MM.1S (cell line): ENCODE measurements at regions not wholly inside any gene's neighbourhood (a gene's known extent, or its start where the extent isn't known, plus 50 kb on each side); places are given as distances from the start of the nearest gene placed in this dataset.

Source experiments
- DNase-seq: peaks from one replicate; pipeline ENCODE4 v3.0.0-alpha.2; 2015
- H2AFZ ChIP-seq: fragments of 300-600 bp; sonication (generic); 2 replicates; pipeline ENCODE4 v1.6.0; 2016; ENCODE audit warnings: antibody characterized with exemption, low read length
- H3F3A ChIP-seq: fragments of 300-600 bp; sonication (generic); 2 replicates; pipeline ENCODE4 v1.6.1; 2016; ENCODE audit warnings: mild to moderate bottlenecking, antibody characterized with exemption, low read length, moderate library complexity, mixed read lengths; ENCODE audit not compliant: insufficient read depth
- H3K27ac ChIP-seq: fragments of 300-600 bp; sonication (generic); 2 replicates; pipeline ENCODE4 v1.5.1; 2016; ENCODE audit warnings: mild to moderate bottlenecking, low read length
- H3K27me3 ChIP-seq: fragments of 300-600 bp; sonication (generic); replicated peaks from 2 replicates; pipeline ENCODE4 v1.6.0; 2016; ENCODE audit warnings: low read length; ENCODE audit not compliant: insufficient read depth
- H3K36me3 ChIP-seq: fragments of 300-600 bp; sonication (generic); replicated peaks from 2 replicates; pipeline ENCODE4 v1.6.1; 2016; ENCODE audit warnings: mild to moderate bottlenecking, low read length, mixed read lengths; ENCODE audit not compliant: insufficient read depth
- H3K4me1 ChIP-seq: fragments of 300-600 bp; sonication (generic); 2 replicates; pipeline ENCODE4 v1.6.1; 2016; ENCODE audit warnings: low read length, mixed read lengths
- H3K4me2 ChIP-seq: fragments of 300-600 bp; sonication (generic); 2 replicates; pipeline ENCODE4 v1.6.0; 2016; ENCODE audit warnings: low read depth, low read length
- H3K4me3 ChIP-seq: fragments of 300-600 bp; sonication (generic); 2 replicates; pipeline ENCODE4 v1.5.1; 2016; ENCODE audit warnings: low read length, mixed read lengths
- H3K79me2 ChIP-seq: fragments of 300-600 bp; sonication (generic); 2 replicates; pipeline ENCODE4 v1.6.1; 2016; ENCODE audit warnings: mixed run types, low read length, mixed read lengths
- H3K9ac ChIP-seq: fragments of 300-600 bp; sonication (generic); 2 replicates; pipeline ENCODE4 v1.6.1; 2016; ENCODE audit warnings: low read length, mixed read lengths
- H3K9me2 ChIP-seq: fragments of 300-600 bp; sonication (generic); replicated peaks from 2 replicates; pipeline ENCODE4 v1.6.1; 2016; ENCODE audit warnings: mild to moderate bottlenecking, low read length, mixed read lengths; ENCODE audit not compliant: insufficient read depth
- H3K9me3 ChIP-seq: fragments of 300-600 bp; sonication (generic); replicated peaks from 2 replicates; pipeline ENCODE4 v1.6.1; 2016; ENCODE audit warnings: mild to moderate bottlenecking, low read length, mixed read lengths; ENCODE audit not compliant: insufficient read depth
- H4K20me1 ChIP-seq: fragments of 300-600 bp; sonication (generic); 2 replicates; pipeline ENCODE4 v1.6.1; 2016; ENCODE audit warnings: mild to moderate bottlenecking, low read length, moderate library complexity, mixed read lengths; ENCODE audit not compliant: insufficient read depth
- EZH2 ChIP-seq: fragments of 300-600 bp; sonication (generic); optimal IDR thresholded peaks from 2 replicates; pipeline ENCODE3; 2017; ENCODE audit warnings: low read depth, mild to moderate bottlenecking, antibody characterized with exemption, low read length, mixed read lengths
- EZH2phosphoT487 ChIP-seq: fragments of 300-600 bp; sonication (generic); IDR thresholded peaks from 2 replicates; pipeline ENCODE4 v1.6.1; 2018; ENCODE audit warnings: antibody characterized with exemption, low read length
- TF ChIP-seq, protein P1 (sequence below): fragments of 300-600 bp; sonication (generic); IDR thresholded peaks from 2 replicates; pipeline ENCODE4 v1.5.1; 2016; ENCODE audit warnings: antibody characterized with exemption, low read length, mixed read lengths

DNA sequence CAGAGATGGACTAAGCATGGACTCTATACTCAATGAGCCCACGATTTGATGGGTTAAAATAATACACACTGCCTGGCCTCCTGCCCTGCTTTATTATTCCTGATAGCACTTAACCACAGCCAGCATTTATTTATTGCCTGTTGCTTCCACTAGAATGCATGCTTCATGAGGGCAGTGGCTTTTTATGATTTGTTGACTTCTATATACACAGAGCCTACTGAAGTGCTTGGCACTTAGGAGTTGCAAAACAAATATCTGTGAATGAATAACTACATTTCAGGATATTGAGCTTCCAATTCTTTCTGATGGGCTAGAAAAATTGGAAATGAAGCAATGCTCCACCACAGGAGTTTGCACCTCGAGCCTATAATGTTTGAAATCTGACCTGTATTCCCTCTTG lies 513.6 kb upstream of the ZMIZ1 start:
- Histone ChIP-seq H3K4me3 (no peak overlapping the region), H3K27me3 (no peaks in the 10 kb centered on the region), H3F3A (no peaks in the 10 kb centered on the region), H3K27ac (no peak overlapping the region), H3K4me2 (no peak overlapping the region), H3K9ac (no peak overlapping the region), H3K9me3 (no peaks in the 10 kb centered on the region), H3K9me2 (no peaks in the 10 kb centered on the region), H3K36me3 (no peaks in the 10 kb centered on the region), H3K79me2 (no peaks in the 10 kb centered on the region), H2AFZ (no peak overlapping the region), H4K20me1 (no peaks in the 10 kb centered on the region), H3K4me1 (no peaks in the 10 kb centered on the region)
- DNase-seq = no peak
- TF ChIP-seq, protein P1, sequence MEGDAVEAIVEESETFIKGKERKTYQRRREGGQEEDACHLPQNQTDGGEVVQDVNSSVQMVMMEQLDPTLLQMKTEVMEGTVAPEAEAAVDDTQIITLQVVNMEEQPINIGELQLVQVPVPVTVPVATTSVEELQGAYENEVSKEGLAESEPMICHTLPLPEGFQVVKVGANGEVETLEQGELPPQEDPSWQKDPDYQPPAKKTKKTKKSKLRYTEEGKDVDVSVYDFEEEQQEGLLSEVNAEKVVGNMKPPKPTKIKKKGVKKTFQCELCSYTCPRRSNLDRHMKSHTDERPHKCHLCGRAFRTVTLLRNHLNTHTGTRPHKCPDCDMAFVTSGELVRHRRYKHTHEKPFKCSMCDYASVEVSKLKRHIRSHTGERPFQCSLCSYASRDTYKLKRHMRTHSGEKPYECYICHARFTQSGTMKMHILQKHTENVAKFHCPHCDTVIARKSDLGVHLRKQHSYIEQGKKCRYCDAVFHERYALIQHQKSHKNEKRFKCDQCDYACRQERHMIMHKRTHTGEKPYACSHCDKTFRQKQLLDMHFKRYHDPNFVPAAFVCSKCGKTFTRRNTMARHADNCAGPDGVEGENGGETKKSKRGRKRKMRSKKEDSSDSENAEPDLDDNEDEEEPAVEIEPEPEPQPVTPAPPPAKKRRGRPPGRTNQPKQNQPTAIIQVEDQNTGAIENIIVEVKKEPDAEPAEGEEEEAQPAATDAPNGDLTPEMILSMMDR = no peak
- TF ChIP-seq EZH2 = no peak
- no peak for TF ChIP-seq EZH2phosphoT487

DNA sequence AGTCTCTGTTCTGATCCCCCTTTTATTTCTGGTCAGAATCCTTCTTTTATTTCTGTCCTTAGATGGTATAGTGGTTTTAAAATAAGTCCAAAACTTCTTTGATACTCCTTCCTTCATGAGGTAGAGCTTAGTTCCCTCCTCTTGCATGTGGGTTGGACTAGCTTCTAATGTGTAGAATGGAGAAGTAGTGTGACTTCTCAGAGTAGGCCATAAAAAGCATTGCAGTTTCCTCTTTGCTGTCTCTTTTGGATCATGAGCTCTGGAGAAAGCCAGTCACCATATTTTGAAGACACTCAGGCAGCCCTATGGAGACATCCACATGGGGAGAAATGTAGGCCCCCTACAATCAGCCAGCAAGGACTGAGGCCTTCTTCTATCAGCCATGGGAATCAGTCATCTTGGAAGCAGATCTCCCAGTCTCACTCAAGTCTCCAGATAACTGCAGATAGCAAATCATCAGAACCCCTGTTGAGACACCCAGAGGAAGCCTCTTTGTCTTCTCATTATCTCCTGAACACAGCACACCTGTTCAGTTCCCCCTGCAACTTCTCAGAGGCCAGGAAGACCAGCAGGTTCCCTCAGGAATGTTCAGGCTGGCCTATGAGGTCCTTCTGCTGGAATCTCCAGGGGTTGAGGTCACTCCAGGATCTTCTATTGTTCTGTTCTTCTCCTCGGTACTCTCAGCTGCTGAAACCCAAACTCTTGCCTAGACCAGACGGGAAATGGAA lies 511.9 kb upstream of the ZMIZ1 start:
- no peaks in the 10 kb centered on the region for H3K9me2 ChIP-seq
- H3K4me1 ChIP-seq = no peaks in the 10 kb centered on the region
- no peaks in the 10 kb centered on the region for H3K27me3 ChIP-seq
- no peaks in the 10 kb centered on the region for H4K20me1 ChIP-seq
- DNase-seq = no peak
- H2AFZ ChIP-seq = no peak overlapping the region
- no peak overlapping the region for H3K27ac ChIP-seq
- no peak overlapping the region for H3K4me2 ChIP-seq
- no peaks in the 10 kb centered on the region for H3K36me3 ChIP-seq
- H3F3A ChIP-seq = no peaks in the 10 kb centered on the region
- no peak overlapping the region for H3K9ac ChIP-seq
- no peak for TF ChIP-seq EZH2phosphoT487
- TF ChIP-seq, protein P1 = no peak
- no peak for TF ChIP-seq EZH2
- no peak overlapping the region for H3K4me3 ChIP-seq
- H3K79me2 ChIP-seq = no peaks in the 10 kb centered on the region
- H3K9me3 ChIP-seq = no peaks in the 10 kb centered on the region

DNA sequence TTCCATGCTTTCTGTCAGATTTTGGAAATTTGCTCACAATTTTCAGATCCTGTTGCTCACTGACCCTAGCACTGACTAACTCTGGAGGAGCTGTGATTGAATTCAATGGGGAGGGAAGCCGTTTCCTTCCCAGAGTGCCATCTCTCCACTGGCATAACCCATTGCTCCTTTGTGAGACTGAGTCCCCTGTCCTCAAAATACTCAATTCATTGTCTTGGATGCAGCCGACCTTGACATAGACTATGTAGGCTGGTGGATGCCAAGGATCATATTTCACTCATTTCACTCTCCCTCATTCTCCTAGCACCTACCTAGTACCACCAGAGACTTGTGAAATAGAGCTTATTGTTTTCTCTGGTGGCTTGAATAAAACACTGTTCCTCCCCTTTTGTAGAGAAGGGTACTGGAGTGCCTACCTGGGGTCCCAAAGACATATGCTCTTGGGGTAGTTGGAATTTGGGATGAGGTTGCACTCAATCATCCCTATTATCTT lies 511.3 kb upstream of the ZMIZ1 start:
- Histone ChIP-seq H3K9me3 (no peaks in the 10 kb centered on the region), H3K27me3 (no peaks in the 10 kb centered on the region), H2AFZ (no peak overlapping the region), H3K4me2 (no peak overlapping the region), H4K20me1 (no peaks in the 10 kb centered on the region), H3K36me3 (no peaks in the 10 kb centered on the region), H3F3A (no peaks in the 10 kb centered on the region), H3K4me1 (no peaks in the 10 kb centered on the region), H3K4me3 (no peak overlapping the region), H3K79me2 (no peaks in the 10 kb centered on the region), H3K27ac (no peak overlapping the region), H3K9me2 (no peaks in the 10 kb centered on the region), H3K9ac (no peak overlapping the region)
- TF ChIP-seq EZH2 (no peak), EZH2phosphoT487 (no peak)
- TF ChIP-seq, protein P1 = no peak
- DNase-seq = no peak
